ENCODE measurements at regions not wholly inside any gene's neighbourhood (a gene's known extent, or its start where the extent isn't known, plus 50 kb on each side); places are given as distances from the start of the nearest gene placed in this dataset.

DNA sequence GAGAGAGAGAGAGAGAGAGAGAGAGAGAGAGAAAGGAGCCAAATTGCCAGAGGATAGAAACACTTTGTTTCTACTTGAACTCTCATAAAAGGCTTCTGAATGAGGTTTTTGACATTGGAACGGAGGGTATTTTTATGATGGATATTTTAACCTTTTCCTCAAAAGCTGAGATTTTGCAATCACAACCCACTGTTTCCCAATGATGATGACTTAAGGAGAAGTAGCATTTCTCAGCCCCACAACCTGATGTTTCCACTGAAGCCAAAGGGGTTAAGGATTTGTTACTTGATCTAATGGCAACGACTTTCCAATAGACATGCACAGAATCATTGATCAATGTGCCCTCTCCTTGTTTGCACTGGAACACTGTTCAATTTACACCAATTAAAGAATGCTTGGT, 67.1 kb upstream of the POU3F3 start:
- H2AFZ ChIP-seq (ENCODE audit: low read length) = no peak overlapping the region
- no peaks in the 10 kb centered on the region for H3K27me3 ChIP-seq (ENCODE audit: insufficient read depth, low read length)
- no peak overlapping the region for H3K27ac ChIP-seq (ENCODE audit: low read depth, low read length)
- H3K4me3 ChIP-seq (ENCODE audit: insufficient read depth, low read length) = no peak overlapping the region
- no peaks in the 10 kb centered on the region for H3K79me2 ChIP-seq (ENCODE audit: insufficient read depth, low read length)
- no peak for DNase-seq (ENCODE audit: insufficient read length, low spot score, missing footprints)
- H3K4me2 ChIP-seq (ENCODE audit: insufficient read depth, low read length) = no peak overlapping the region
- no peaks in the 10 kb centered on the region for H3K9me3 ChIP-seq (ENCODE audit: low read depth, low read length)
- no peaks in the 10 kb centered on the region for H3K36me3 ChIP-seq (ENCODE audit: insufficient read depth, low read length)
- H3K4me1 ChIP-seq (ENCODE audit: insufficient read depth, low read length) = peaks cover 15% of the 10 kb centered on the region
- TF ChIP-seq, protein P1, sequence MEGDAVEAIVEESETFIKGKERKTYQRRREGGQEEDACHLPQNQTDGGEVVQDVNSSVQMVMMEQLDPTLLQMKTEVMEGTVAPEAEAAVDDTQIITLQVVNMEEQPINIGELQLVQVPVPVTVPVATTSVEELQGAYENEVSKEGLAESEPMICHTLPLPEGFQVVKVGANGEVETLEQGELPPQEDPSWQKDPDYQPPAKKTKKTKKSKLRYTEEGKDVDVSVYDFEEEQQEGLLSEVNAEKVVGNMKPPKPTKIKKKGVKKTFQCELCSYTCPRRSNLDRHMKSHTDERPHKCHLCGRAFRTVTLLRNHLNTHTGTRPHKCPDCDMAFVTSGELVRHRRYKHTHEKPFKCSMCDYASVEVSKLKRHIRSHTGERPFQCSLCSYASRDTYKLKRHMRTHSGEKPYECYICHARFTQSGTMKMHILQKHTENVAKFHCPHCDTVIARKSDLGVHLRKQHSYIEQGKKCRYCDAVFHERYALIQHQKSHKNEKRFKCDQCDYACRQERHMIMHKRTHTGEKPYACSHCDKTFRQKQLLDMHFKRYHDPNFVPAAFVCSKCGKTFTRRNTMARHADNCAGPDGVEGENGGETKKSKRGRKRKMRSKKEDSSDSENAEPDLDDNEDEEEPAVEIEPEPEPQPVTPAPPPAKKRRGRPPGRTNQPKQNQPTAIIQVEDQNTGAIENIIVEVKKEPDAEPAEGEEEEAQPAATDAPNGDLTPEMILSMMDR (IDR thresholded peaks at IDR 0.05; ENCODE audit: extremely low read depth, low read depth, low read length) = no peak
- H4K20me1 ChIP-seq (ENCODE audit: insufficient read depth, low read length) = no peaks in the 10 kb centered on the region

DNA sequence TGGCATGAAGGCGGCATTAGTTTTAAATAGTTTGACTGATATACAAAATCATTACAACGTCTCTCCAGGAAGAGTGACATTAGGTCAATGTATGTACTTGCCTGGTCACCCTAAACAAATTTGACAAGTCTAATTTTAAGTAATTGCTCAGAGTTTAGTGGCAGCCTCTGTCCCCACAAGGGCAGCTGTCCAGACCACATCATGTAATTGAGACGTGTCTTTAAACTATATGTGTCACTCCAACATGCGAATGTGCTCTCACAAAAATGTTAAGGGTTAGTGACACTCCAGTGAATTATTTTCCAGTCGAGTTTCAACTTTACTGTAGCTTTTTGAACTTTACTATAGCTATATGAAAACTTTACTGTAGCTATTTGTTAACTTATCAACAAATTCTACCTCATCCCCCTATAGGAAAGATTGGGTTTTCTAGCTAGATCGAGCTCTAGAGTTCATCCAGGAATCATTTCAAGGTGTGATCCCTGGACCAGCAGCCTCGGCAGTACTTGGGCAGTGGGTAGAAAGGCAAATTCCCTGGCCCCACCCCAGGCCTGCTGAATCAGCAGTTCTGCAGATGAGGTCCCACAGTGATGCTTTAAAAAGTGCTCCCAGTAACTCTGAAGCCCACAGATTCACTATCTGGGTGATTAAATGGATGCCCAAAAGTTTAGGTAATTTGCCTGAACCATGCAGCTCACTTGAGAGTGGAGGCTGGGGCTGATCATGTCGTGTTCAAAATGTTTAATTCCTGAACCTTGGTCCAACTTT, 66.4 kb upstream of the POU3F3 start:
- Histone ChIP-seq H3K27ac (ENCODE audit: low read depth, low read length) (no peak overlapping the region), H3K4me2 (ENCODE audit: insufficient read depth, low read length) (no peak overlapping the region), H3K79me2 (ENCODE audit: insufficient read depth, low read length) (no peaks in the 10 kb centered on the region), H3K27me3 (ENCODE audit: insufficient read depth, low read length) (no peaks in the 10 kb centered on the region), H2AFZ (ENCODE audit: low read length) (no peak overlapping the region), H4K20me1 (ENCODE audit: insufficient read depth, low read length) (no peaks in the 10 kb centered on the region), H3K9me3 (ENCODE audit: low read depth, low read length) (no peaks in the 10 kb centered on the region), H3K4me3 (ENCODE audit: insufficient read depth, low read length) (no peak overlapping the region), H3K4me1 (ENCODE audit: insufficient read depth, low read length) (peaks cover 15% of the 10 kb centered on the region), H3K36me3 (ENCODE audit: insufficient read depth, low read length) (no peaks in the 10 kb centered on the region)
- peak; percentile 55 for DNase-seq (ENCODE audit: insufficient read length, low spot score, missing footprints)
- TF ChIP-seq, protein P1 (IDR thresholded peaks at IDR 0.05; ENCODE audit: extremely low read depth, low read depth, low read length) = no peak

DNA sequence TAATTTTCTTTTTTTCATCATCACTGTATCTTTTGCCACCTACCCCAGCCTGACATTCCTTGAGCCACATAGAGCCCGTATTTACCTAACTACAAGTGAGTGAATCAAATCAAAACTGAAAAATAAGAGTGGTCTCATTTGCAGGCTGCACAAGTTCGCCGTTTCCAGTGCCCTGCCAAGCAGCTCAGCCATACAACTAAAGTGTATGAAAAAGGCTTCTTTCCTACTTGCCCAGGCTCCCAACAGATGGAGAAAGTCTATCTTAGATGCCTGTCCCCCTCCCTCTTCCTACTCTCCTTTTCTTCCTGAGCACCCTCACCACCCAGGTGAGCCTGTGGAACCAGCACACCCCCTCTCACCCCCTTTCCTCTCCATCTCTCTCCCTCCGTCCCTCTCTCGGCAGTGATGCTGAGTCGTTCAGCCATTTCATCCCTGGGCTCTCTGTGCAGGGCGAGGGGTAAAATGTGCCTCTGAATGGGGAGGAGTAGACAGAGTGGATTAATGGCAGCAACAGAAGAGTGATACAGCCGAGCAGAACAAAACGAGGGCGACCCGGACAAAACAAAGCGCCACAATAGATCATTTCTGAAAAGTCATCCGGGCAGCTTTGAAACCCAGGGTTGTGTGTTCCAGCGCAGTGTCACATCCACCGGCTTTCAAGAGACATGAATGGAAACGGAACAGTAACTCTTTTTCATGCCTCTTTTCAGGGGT, 65.0 kb upstream of the POU3F3 start:
- H3K36me3 ChIP-seq (ENCODE audit: insufficient read depth, low read length) = no peaks in the 10 kb centered on the region

More for the DNA sequence above, 65.0 kb upstream of the POU3F3 start:
- Histone ChIP-seq H3K27me3 (ENCODE audit: insufficient read depth, low read length) (no peaks in the 10 kb centered on the region), H3K4me2 (ENCODE audit: insufficient read depth, low read length) (no peak overlapping the region), H3K9me3 (ENCODE audit: low read depth, low read length) (no peaks in the 10 kb centered on the region), H3K79me2 (ENCODE audit: insufficient read depth, low read length) (no peaks in the 10 kb centered on the region), H2AFZ (ENCODE audit: low read length) (no peak overlapping the region), H3K4me3 (ENCODE audit: insufficient read depth, low read length) (no peak overlapping the region), H4K20me1 (ENCODE audit: insufficient read depth, low read length) (no peaks in the 10 kb centered on the region), H3K4me1 (ENCODE audit: insufficient read depth, low read length) (peaks cover 22% of the 10 kb centered on the region), H3K27ac (ENCODE audit: low read depth, low read length) (no peak overlapping the region)
- DNase-seq (ENCODE audit: insufficient read length, low spot score, missing footprints) = no peak
- TF ChIP-seq, protein P1 (IDR thresholded peaks at IDR 0.05; ENCODE audit: extremely low read depth, low read depth, low read length) = no peak
